AG08395 (cell line): ENCODE measurements at regions not wholly inside any gene's neighbourhood (a gene's known extent, or its start where the extent isn't known, plus 50 kb on each side); places are given as distances from the start of the nearest gene placed in this dataset.
"Not testable (repeated sequence)": the region's sequence is repeated elsewhere in the genome, so short reads cannot be mapped to it uniquely, and the experiment has no call there.

ENCODE experiments used
- DNase-seq: peaks from one replicate; pipeline ENCODE4 v3.0.0; 2012; ENCODE audit warnings: mixed read lengths, low spot score

DNA sequence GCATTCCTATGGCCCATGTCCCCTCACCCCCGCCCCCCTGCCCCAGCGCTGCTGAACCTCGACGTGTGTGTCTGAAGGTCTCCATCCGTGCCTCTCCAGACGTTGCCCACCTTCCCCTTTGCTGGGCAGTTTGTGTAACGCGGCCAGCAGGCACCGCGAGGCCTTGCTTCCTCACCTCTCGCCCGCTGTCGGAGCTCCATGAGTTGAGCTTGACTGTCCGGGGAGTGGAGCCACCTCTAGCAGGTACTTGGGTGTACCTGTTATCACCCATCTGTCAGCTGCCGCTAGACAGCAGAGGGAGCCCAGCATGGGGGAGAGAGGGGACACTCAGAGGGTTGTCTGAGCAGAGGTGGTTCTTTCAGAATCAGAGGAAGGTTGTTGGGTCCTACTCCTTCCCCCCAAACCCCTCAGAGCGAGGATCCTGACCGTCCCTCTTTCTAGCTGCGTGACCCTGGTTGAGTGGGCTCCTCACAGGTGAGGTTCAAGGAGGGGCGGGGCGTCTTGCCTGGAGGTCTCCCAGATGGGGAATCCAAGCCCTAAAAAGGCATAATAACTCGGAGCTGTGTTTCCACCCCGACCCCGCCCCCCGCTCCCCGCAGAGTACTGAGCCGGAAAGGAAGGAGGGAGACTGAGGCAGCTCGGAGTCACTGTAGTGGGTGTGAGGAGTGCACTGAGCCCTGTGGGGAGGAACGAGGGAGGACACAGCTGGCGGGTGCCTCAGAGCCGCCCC is 184.7 kb downstream of the C9orf50 start:
- DNase-seq: no peak

DNA sequence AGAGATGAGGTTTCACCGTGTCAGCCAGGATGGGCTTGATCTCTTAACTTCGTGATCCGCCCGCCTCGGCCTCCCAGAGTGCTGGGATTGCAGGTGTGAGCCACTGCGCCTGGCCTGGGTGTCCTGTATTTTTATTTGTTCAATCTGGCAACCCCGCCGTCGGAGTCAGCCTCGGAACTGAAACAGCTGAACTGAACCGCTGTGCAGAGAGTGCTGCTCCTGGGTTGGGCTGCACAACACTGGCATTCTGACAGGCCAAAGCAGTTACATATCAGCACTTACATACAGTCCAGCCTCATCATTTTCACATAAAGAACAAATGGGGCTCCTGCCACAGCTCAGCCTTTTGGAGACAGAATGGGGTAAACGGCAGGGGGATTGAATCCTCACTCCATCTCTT is 185.6 kb downstream of the C9orf50 start:
- no peak for DNase-seq

DNA sequence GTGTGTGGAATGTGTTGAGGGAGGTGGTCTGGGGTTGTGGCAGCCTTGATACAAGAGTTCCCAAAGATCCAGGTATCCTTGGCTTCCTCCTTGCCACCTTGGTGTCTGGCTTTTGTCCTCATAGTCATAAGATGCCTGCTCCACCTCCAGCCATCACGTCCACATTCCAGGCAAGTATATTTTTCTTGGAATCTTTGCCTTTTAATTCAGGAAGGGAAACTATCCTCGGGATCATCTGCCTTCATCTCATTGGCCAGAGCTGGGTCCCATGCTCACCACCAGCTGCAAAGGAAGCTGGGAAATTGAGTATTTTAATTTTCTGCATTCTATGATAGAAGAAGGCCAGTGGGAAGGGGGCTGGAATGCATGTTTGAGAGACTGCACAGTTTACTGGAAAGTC is 186.7 kb downstream of the C9orf50 start:
- DNase-seq: no peak

DNA sequence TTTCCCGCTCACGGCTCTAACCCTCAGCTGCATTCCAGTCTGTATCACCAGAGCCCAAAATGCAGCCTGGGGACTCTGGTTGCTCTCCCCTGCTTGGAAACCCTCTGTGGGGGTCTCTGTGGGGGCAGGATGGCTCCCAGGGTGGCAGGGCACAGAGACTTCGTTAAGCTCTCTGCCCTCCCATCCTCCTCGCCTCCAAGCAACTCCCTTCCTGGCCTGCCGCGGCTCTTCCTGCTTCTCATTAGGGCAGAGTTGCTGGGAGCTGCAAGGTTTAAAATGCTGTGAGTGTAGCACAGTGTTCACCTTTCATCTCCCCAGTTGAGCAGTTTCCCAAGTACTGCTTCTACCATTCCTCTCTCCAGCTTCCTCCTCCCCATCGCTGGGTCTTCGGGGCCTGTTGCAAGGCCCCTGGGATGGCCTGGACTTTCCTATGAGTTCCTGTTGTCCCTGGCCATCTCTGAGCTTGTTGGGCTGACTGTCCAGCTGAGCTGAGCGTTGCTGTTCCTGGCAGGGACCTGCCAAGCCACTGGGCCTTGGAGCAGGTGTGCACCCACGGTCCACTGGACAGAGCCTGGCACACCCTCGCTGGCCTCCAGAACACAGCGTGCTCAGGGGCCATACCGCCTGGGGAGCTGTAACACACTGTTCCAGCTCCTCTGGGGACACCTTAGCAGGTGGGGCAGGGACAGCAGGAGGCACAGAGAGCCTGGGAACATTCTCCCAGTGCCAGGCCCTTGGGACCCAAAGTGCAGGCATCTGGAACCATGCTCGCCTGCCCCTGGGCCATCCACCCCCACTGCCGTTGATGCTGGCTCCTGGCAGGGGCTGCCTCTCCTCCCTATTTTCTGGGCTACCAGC is 188.4 kb downstream of the C9orf50 start:
- DNase-seq: no peak

GRCh38 chr9:129430940-129431643 is 189.8 kb downstream of the C9orf50 start:
- DNase-seq: no peak

DNA sequence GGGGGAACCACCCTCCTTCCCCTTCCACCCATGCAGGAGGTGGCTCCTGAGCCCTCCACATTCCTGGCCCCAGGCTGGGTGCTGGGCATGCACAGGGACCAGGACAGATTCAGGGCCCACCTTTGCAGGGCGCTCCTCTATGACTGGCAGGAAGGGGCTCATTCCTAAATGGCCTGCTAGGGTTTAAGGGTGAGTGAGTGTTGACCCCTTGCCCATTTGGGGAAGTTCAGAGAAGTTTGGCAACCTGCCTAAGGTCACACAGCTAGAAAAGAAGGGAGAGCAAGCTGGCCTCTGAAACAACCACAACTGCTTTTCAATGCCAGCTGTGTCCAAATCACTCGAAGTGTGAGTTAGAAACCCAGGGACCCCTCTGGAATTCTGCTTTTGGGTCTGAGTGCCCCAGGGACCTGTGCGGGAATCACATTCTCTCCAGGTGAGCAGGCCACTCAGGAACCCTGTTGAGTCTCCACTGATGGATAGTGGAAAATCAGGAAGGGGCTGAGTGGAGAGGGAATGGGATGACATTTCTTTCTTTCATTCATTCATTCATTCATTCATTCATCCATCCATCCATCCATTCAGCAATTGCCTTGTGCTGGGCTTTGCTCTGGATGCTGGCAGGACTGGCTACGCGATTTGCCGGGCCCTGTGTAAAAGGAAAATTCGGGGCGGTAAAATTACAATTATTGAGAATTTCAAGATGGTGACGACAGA is 191.9 kb downstream of the C9orf50 start:
- DNase-seq: no peak

GRCh38 chr9:129427149-129427548 is 193.8 kb downstream of the C9orf50 start:
- DNase-seq: no peak

DNA sequence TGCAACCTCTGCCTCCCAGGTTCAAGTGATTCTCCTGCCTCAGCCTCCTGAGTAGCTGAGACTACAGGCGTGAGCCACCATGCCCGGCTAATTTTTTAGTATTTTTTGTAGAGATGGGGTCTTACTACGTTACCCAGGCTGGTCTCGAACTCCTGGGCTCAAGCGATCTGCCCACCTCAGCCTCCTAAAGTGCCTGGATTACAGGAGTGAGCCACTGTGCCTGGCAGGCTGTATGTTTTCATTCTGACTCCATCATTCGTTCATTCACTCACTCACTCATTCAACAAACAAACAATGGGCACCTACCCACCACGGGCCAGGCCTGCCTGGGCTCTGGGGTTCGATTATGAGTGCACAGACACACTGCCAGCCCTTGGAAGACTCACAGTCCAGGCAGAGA is 197.1 kb downstream of the C9orf50 start:
- not testable (repeated sequence) for DNase-seq

- DNase-seq: no peak
Measured at GRCh38 chr9:129423216-129423615, 197.7 kb downstream of the C9orf50 start.

DNA sequence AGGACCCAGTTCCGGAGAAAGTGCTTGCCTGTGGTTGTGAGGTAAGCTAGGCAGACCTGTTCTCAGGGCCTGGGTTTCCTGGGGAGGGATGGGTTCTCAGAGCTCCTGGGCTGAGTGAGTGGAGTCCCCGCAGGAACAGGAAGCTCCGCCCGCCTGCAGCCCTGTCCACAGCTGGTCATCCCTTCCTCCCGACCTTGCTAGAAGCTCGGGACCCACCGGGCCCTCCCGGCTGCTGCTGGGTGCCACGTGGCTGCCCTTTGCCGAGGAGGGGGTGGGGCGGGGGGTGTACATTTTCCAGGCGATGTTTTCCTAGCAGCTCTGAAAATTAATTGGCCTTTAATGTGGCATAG is 198.1 kb downstream of the C9orf50 start:
- no peak for DNase-seq

DNA sequence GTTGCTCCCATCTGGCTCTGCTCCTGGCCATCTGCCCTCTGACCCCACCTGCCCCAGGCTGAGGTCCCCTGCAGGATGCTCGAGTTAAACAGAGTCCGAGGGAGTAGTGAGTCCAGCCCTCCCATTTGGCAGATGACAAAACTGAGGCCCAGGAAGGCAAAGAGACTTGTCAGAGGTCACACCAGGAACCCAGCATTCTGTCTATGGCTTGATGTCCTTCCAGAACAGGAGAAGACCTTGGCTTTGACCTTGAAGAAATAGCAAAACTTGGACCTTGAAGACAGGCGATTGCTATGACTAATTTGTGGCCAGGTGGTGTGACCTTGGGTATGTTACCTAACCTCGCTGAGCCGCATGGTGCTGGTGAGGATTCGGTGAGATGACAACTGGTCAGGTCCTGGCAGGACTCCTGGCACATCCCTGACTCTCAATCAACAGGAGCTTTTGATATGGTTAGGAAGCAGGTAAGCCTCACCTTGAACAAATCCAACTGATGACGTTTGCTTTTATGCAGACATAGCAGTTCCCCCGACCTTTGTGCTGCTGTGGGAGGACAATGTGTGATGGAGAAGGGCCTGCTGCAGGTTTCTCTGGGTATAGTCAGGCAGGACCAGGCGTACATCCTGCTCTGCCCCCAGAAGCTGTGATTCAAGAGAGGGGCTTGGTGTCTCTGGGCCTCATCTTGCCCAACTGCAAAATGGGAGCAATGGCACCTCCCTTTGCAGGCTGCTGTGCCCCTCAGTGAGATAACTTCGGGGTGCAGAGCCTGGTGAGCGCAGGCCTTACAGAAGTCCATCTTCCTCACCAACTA is 198.7 kb downstream of the C9orf50 start:
- DNase-seq: no peak

DNA sequence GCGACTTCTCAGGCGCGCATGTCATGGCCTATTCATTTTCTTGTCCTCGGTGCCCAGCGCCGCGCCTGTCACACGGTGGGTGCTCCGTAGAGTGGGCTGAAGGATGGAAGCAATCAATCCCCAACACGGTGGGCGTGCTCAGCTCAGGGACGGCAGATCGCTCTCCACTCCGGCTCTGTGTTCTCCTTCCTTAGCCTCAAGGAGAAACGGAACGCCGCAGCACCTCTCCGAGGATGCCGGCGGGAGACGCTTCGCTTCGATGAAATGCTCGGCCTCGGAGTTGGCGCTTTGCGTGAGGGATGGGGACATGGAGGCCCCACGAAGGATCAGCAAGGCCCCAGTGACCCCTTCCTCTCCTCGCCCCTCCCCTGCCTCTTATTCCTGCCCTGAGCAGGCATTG is 199.5 kb downstream of the C9orf50 start:
- DNase-seq: no peak

GRCh38 chr9:129420721-129421120 is 200.2 kb downstream of the C9orf50 start:
- no peak for DNase-seq

DNA sequence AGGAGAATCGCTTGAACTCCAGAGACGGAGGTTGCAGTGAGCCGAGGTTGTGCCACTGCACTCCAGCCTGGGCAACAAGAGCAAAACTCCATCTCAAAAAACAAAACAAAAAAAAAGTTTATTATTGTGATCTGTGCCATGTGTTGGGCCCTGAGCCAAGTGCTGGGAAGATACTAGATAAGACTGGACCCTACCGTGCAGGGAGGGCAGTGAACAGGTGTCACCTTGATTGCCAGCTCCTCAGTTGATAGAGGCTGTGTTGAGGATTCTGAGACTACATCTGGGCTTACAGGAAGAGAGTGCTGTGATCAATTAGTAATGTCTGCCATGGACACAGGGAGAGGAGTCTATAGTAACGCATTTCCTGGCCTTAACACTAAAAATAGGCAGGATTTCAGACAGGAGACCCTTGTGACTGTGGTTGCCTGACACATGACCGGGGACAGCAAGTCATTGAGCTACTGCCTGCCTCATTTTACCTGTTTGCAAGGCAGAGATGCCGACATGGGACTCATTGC is 201.5 kb downstream of the C9orf50 start:
- no peak for DNase-seq

DNA sequence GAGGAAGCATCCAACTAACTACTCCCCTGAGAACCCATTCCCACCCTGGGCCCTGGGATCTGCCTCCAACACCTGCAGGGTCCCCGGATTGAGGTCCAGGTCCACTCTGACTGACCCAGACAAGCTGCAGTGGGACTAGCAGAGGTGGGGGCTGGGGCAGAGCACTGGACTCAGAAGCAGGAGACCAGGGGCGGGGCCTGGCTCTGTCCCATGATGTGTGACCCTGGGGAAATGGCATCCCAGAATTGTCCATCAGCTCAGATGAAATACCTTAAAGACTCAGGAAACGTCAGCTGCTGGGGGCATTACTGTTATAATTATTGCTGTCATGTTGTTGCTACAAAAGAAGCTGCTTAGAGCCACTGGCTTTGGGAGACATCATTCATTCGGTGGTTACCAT is 202.4 kb downstream of the C9orf50 start:
- no peak for DNase-seq

DNA sequence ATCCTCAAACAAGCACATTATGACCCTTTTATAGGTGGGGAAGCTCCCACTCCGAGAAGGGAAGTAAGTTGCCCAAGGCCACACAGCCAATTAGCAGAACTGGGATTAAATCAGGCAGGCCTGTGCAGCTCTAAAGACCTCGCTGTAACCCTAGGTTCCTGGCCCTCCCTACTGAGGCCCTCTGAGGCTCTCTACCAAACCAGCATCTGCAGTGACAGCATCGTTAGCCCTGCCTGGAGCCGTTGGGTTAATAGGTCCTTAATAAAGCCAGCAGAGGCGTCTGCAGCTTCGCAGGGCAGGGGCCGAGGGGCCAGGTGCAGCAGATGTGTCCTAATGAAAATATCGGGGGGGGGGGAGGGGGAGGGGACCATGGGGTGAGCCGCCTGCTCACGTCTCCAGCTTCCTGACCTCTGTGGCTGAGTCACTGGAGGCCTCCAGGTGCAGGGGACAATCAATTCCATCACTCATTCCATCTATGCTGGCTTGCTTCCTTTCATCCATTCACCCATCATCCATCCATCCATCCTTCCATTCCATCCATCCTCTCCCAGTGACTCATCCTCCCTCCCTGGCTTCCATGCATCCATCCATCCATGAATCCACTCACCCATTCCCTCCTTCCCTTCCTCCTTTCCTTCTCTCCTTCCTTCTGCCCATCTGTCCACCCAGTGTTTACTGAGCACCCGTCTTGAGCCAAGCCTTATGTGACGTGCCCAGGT is 203.9 kb downstream of the C9orf50 start:
- DNase-seq: no peak

GRCh38 chr9:129415942-129416651 is 204.8 kb downstream of the C9orf50 start:
- no peak for DNase-seq

GRCh38 chr9:129414993-129415941 is 205.6 kb downstream of the C9orf50 start:
- no peak for DNase-seq
